Erythroblast (primary cell): ENCODE measurements at regions not wholly inside any gene's neighbourhood (a gene's known extent, or its start where the extent isn't known, plus 50 kb on each side); places are given as distances from the start of the nearest gene placed in this dataset.

ENCODE experiments used
- GATA1 ChIP-seq: IDR thresholded peaks from 2 replicates; pipeline ENCODE4 v1.6.1; 2011; ENCODE audit warnings: low read depth, mild to moderate bottlenecking, control low read depth, low read length, moderate library complexity
- POLR2A ChIP-seq: IDR thresholded peaks from 2 replicates; pipeline ENCODE4 v1.6.1; 2011; ENCODE audit warnings: mild to moderate bottlenecking, low read length

DNA sequence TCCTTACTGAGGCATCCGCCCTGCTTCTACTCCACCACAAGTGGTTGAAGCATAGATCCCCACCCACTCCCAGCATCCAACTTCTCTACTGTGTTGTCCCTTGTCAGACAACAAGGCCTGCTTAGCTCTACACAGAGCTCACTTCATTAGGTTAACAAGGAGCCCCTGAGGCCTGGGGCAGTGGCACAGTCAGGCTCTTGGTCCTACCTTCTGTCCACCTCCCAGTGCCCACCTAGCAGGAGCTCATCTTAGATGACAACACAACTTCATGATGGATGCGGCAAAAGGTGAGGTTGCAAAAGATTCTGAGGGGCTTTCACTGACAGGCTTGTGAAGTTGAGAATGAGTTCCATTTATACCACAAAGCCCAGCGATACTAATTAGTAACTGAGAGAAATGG lies 432.0 kb upstream of the CDH5 start:
- TF ChIP-seq POLR2A (no peak), GATA1 (no peak)
